C4-2B (cell line): ENCODE measurements at regions not wholly inside any gene's neighbourhood (a gene's known extent, or its start where the extent isn't known, plus 50 kb on each side); places are given as distances from the start of the nearest gene placed in this dataset.
A peak's percentile ranks its signal among the peaks of the same experiment; 100 is the strongest.

Experiments
- H3K27ac ChIP-seq: fragments of 450-650 bp; 2 replicates; pipeline ENCODE4 v1.5.1; 2017
- CTCF ChIP-seq: fragments of 450-650 bp; conservative IDR thresholded peaks from 2 replicates; pipeline ENCODE4 v1.5.1; 2017; ENCODE audit warnings: mild to moderate bottlenecking
- ZFX ChIP-seq: fragments of 450-650 bp; IDR thresholded peaks from 2 replicates; pipeline ENCODE4 v1.6.1; 2017

- TF ChIP-seq CTCF (peak; percentile 88), ZFX (no peak)
- no peak overlapping the region for H3K27ac ChIP-seq
Measured at GRCh38 chr2:16507655-16508489, 157.8 kb downstream of the CYRIA start.

- TF ChIP-seq ZFX (no peak), CTCF (no peak)
Measured at GRCh38 chr2:16506366-16506765, 159.3 kb downstream of the CYRIA start.

GRCh38 chr2:16496426-16497388 is 168.9 kb downstream of the CYRIA start:
- H3K27ac ChIP-seq: no peak overlapping the region

More at GRCh38 chr2:16506366-16506765, 159.3 kb downstream of the CYRIA start:
- H3K27ac ChIP-seq: no peak overlapping the region

GRCh38 chr2:16495509-16496208 is 170.0 kb downstream of the CYRIA start:
- TF ChIP-seq ZFX (no peak), CTCF (no peak)

More at GRCh38 chr2:16496426-16497388, 168.9 kb downstream of the CYRIA start:
- TF ChIP-seq CTCF: no peak
- TF ChIP-seq ZFX: no peak

GRCh38 chr2:16494836-16495508 is 170.7 kb downstream of the CYRIA start:
- H3K27ac ChIP-seq: no peak overlapping the region
- TF ChIP-seq CTCF: no peak

More at GRCh38 chr2:16495509-16496208, 170.0 kb downstream of the CYRIA start:
- no peak overlapping the region for H3K27ac ChIP-seq

GRCh38 chr2:16493788-16494187 is 171.8 kb downstream of the CYRIA start:
- no peak overlapping the region for H3K27ac ChIP-seq
- TF ChIP-seq CTCF (no peak), ZFX (no peak)
